GM23248 (cell line): ENCODE measurements at regions not wholly inside any gene's neighbourhood (a gene's known extent, or its start where the extent isn't known, plus 50 kb on each side); places are given as distances from the start of the nearest gene placed in this dataset.

Experiments used
- DNase-seq: peaks from one replicate; pipeline ENCODE4 v3.0.0-alpha.2; 2015
- H2AFZ ChIP-seq: fragments of 200-600 bp; sonication (generic); 2 replicates; pipeline ENCODE4 v1.6.1; 2016; ENCODE audit warnings: antibody characterized with exemption
- H3F3A ChIP-seq: fragments of 200-600 bp; sonication (generic); 2 replicates; pipeline ENCODE4 v1.6.1; 2016; ENCODE audit warnings: mild to moderate bottlenecking, antibody characterized with exemption, mixed run types; ENCODE audit not compliant: insufficient read depth
- H3K27ac ChIP-seq: fragments of 200-600 bp; sonication (generic); 2 replicates; pipeline ENCODE4 v1.5.1; 2016; ENCODE audit warnings: mild to moderate bottlenecking
- H3K27me3 ChIP-seq: fragments of 200-600 bp; sonication (generic); replicated peaks from 2 replicates; pipeline ENCODE4 v1.6.1; 2016; ENCODE audit warnings: mild to moderate bottlenecking; ENCODE audit not compliant: insufficient read depth
- H3K36me3 ChIP-seq: fragments of 200-600 bp; sonication (generic); 2 replicates; pipeline ENCODE4 v1.6.1; 2016; ENCODE audit warnings: low read depth, mild to moderate bottlenecking
- H3K4me1 ChIP-seq: fragments of 200-600 bp; sonication (generic); 2 replicates; pipeline ENCODE4 v1.6.1; 2016; ENCODE audit warnings: mild to moderate bottlenecking; ENCODE audit not compliant: insufficient read depth
- H3K4me2 ChIP-seq: fragments of 200-600 bp; sonication (generic); one replicate; pipeline ENCODE4 v1.6.1; 2016; ENCODE audit warnings: mild to moderate bottlenecking; ENCODE audit not compliant: unreplicated experiment
- H3K4me3 ChIP-seq: fragments of 200-600 bp; sonication (generic); 2 replicates; pipeline ENCODE4 v1.5.1; 2016; ENCODE audit warnings: mild to moderate bottlenecking
- H3K79me2 ChIP-seq: fragments of 200-600 bp; sonication (generic); 2 replicates; pipeline ENCODE4 v1.6.1; 2016; ENCODE audit warnings: mild to moderate bottlenecking; ENCODE audit not compliant: insufficient read depth
- H3K9ac ChIP-seq: fragments of 200-600 bp; sonication (generic); 2 replicates; pipeline ENCODE4 v1.6.1; 2016; ENCODE audit warnings: mild to moderate bottlenecking
- H3K9me2 ChIP-seq: fragments of 200-600 bp; sonication (generic); 2 replicates; pipeline ENCODE4 v1.6.1; 2016; ENCODE audit warnings: mixed run types, mild to moderate bottlenecking, moderate library complexity; ENCODE audit not compliant: insufficient read depth
- H3K9me3 ChIP-seq: fragments of 200-600 bp; sonication (generic); one replicate; pipeline ENCODE4 v1.6.1; 2017; ENCODE audit warnings: low read depth
- H4K20me1 ChIP-seq: fragments of 200-600 bp; sonication (generic); 2 replicates; pipeline ENCODE4 v1.6.0; 2016; ENCODE audit not compliant: insufficient read depth
- EZH2 ChIP-seq: fragments of 200-600 bp; sonication (generic); IDR thresholded peaks from 2 replicates; pipeline ENCODE4 v1.6.1; 2018; ENCODE audit warnings: antibody characterized with exemption, mild to moderate bottlenecking; ENCODE audit not compliant: insufficient read depth, poor library complexity, severe bottlenecking
- EZH2phosphoT487 ChIP-seq: fragments of 200-600 bp; sonication (generic); IDR thresholded peaks from 2 replicates; pipeline ENCODE4 v1.6.1; 2018; ENCODE audit warnings: antibody characterized with exemption, moderate library complexity, mild to moderate bottlenecking, low read depth; ENCODE audit not compliant: insufficient read depth
- WGBS, 2 experiments: methylation state at CpG; one replicate each; pipeline ENCODE4 v1.1.6; 2015 to 2017; ENCODE audit warnings: low lambda C conversion rate in 2 of 2, low coverage in 1 of 2; ENCODE audit errors: missing lambda C conversion rate in 2 of 2; 5-methylcytosine and 5-hydroxymethylcytosine counted together
- in situ Hi-C: fragments of 300-500 bp; cut with MboI; formaldehyde crosslinking; loops from 2 replicates; pipeline ENCODE4 v1.15.0; 2020

GRCh38 chr3:66778107-66778506, 220.0 kb upstream of the KBTBD8 start:
- Histone ChIP-seq H3K4me3 (no peak overlapping the region), H3K4me1 (no peaks in the 10 kb centered on the region), H3K27me3 (peaks cover 6% of the 10 kb centered on the region; the same call in 1 of the 2 replicates), H3K9me3 (no peaks in the 10 kb centered on the region), H3K9me2 (no peaks in the 10 kb centered on the region), H3K9ac (no peak overlapping the region), H3K27ac (no peak overlapping the region), H3K79me2 (no peaks in the 10 kb centered on the region), H3K36me3 (no peaks in the 10 kb centered on the region), H3F3A (no peaks in the 10 kb centered on the region), H3K4me2 (no peak overlapping the region), H2AFZ (no peak overlapping the region), H4K20me1 (no peaks in the 10 kb centered on the region)
- in situ Hi-C loops, result no loop called here
- TF ChIP-seq EZH2phosphoT487 (no peak), EZH2 (no peak)
- DNase-seq, result no peak
- 55 to 63% methylated on average over 5 of the region's 5 CpGs for WGBS, 2 experiments

GRCh38 chr3:66778777-66779176, 219.3 kb upstream of the KBTBD8 start:
- Histone ChIP-seq H3K9ac (no peak overlapping the region), H3K27ac (no peak overlapping the region), H3K27me3 (peaks cover 6% of the 10 kb centered on the region; the same call in 1 of the 2 replicates), H3F3A (no peaks in the 10 kb centered on the region), H4K20me1 (no peaks in the 10 kb centered on the region), H3K36me3 (no peaks in the 10 kb centered on the region), H3K4me2 (no peak overlapping the region), H3K9me3 (no peaks in the 10 kb centered on the region), H3K9me2 (no peaks in the 10 kb centered on the region), H3K4me3 (no peak overlapping the region), H3K79me2 (no peaks in the 10 kb centered on the region), H3K4me1 (no peaks in the 10 kb centered on the region), H2AFZ (no peak overlapping the region)
- in situ Hi-C loops, result no loop called here
- no peak for DNase-seq
- no peak for TF ChIP-seq EZH2phosphoT487
- TF ChIP-seq EZH2, result no peak
- WGBS, 2 experiments, result 84 to 98% methylated on average over 3 of the region's 3 CpGs

- no peak overlapping the region for H3K4me3 ChIP-seq
- no peak overlapping the region for H3K4me2 ChIP-seq
- DNase-seq, result no peak
- no peaks in the 10 kb centered on the region for H3K4me1 ChIP-seq
- no peak overlapping the region for H2AFZ ChIP-seq
- no peaks in the 10 kb centered on the region for H3K79me2 ChIP-seq
- H3K9me3 ChIP-seq, result no peaks in the 10 kb centered on the region
- no peaks in the 10 kb centered on the region for H3F3A ChIP-seq
- H4K20me1 ChIP-seq, result no peaks in the 10 kb centered on the region
- WGBS, 2 experiments, result 7 to 9% methylated on average over 6 of the region's 6 CpGs
- in situ Hi-C loops, result no loop called here
- H3K9me2 ChIP-seq, result no peaks in the 10 kb centered on the region
- H3K27me3 ChIP-seq, result no peaks in the 10 kb centered on the region
- H3K36me3 ChIP-seq, result no peaks in the 10 kb centered on the region
- no peak overlapping the region for H3K9ac ChIP-seq
- TF ChIP-seq EZH2 (no peak), EZH2phosphoT487 (no peak)
- no peak overlapping the region for H3K27ac ChIP-seq
These were observed 212.8 kb upstream of the KBTBD8 start for GRCh38 chr3:66785191-66785909.

- Histone ChIP-seq H3K9me3 (no peaks in the 10 kb centered on the region), H3K27me3 (no peaks in the 10 kb centered on the region), H3K4me3 (no peak overlapping the region), H3F3A (no peaks in the 10 kb centered on the region), H3K4me1 (no peaks in the 10 kb centered on the region), H4K20me1 (no peaks in the 10 kb centered on the region), H3K36me3 (no peaks in the 10 kb centered on the region), H2AFZ (no peak overlapping the region), H3K9ac (no peak overlapping the region), H3K4me2 (no peak overlapping the region), H3K9me2 (no peaks in the 10 kb centered on the region), H3K79me2 (no peaks in the 10 kb centered on the region), H3K27ac (no peak overlapping the region)
- TF ChIP-seq EZH2phosphoT487 (no peak), EZH2 (no peak)
- 61 to 69% methylated on average over 5 of the region's 5 CpGs for WGBS, 2 experiments
- in situ Hi-C loops, result no loop called here
- DNase-seq, result no peak
These were observed 208.4 kb upstream of the KBTBD8 start for GRCh38 chr3:66789580-66790237.

GRCh38 chr3:66792086-66792485, 206.0 kb upstream of the KBTBD8 start:
- H3K9ac ChIP-seq, result no peak overlapping the region
- no peak overlapping the region for H2AFZ ChIP-seq
- no peaks in the 10 kb centered on the region for H3K9me2 ChIP-seq
- H3K9me3 ChIP-seq, result no peaks in the 10 kb centered on the region
- no peak overlapping the region for H3K4me2 ChIP-seq
- H3F3A ChIP-seq, result no peaks in the 10 kb centered on the region
- H3K4me3 ChIP-seq, result no peak overlapping the region
- no peak overlapping the region for H3K27ac ChIP-seq
- no peaks in the 10 kb centered on the region for H3K27me3 ChIP-seq
- DNase-seq, result no peak
- H4K20me1 ChIP-seq, result no peaks in the 10 kb centered on the region
- H3K79me2 ChIP-seq, result no peaks in the 10 kb centered on the region
- in situ Hi-C loops, result no loop called here
- H3K36me3 ChIP-seq, result no peaks in the 10 kb centered on the region
- H3K4me1 ChIP-seq, result no peaks in the 10 kb centered on the region
- TF ChIP-seq EZH2phosphoT487, result no peak
- no peak for TF ChIP-seq EZH2
